Suprapubic skin (tissue), 3 donors: ENCODE measurements at regions not wholly inside any gene's neighbourhood (a gene's known extent, or its start where the extent isn't known, plus 50 kb on each side); places are given as distances from the start of the nearest gene placed in this dataset.

Experiments
- POLR2A ChIP-seq, 2 donors: fragments of 450-650 bp; IDR thresholded peaks; one replicate each; pipeline ENCODE4 v1.6.1; 2017; ENCODE audit warnings: antibody characterized with exemption in 2 of 2, mild to moderate bottlenecking in 2 of 2, moderate library complexity in 2 of 2
- TF ChIP-seq, protein P1 (sequence below), 2 donors: fragments of 200-600 bp in 1 of 2; fragments of 450-650 bp in 1 of 2; sonication (generic) in 1 of 2; IDR thresholded peaks; one replicate each; pipeline ENCODE4 v1.5.1; 2016 to 2019; ENCODE audit warnings: antibody characterized with exemption in 2 of 2, mild to moderate bottlenecking in 1 of 2, moderate library complexity in 1 of 2

DNA sequence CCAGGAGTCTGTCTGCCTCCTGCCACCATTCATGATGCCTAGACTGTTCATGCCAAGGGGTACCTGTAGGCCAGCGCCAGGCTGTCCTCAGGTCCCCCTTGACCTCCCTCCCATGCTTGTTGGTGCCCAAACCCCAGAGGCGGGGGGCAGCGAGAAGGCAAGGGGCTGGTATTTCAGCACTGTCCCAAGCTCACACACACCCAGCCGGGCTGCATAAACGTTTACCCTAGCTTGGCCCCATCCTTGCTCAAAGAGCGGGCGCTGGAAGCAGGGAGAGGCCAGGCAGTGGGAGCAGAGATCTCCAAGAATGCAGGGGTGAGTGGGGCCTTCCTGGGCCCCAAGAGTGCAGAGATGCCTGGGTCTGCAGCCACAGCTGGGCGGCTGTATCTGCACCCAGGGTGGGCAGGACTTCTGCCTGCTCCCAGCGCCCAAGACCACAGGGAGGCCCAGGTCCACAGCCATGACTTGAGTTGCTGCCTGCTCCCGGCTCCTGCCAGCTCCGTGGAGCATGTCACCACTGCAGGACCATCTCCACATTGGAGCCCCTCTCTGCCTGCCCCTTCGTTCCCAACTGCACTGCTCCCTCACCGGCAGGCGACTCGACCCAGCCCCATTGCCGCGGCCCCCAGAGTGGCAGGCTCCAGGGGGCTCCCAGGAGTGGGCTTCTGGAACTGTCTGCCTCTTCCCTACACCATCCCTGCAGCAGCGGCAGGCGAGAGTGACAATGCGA, 616.6 kb downstream of the METTL4 start:
- TF ChIP-seq, protein P1, sequence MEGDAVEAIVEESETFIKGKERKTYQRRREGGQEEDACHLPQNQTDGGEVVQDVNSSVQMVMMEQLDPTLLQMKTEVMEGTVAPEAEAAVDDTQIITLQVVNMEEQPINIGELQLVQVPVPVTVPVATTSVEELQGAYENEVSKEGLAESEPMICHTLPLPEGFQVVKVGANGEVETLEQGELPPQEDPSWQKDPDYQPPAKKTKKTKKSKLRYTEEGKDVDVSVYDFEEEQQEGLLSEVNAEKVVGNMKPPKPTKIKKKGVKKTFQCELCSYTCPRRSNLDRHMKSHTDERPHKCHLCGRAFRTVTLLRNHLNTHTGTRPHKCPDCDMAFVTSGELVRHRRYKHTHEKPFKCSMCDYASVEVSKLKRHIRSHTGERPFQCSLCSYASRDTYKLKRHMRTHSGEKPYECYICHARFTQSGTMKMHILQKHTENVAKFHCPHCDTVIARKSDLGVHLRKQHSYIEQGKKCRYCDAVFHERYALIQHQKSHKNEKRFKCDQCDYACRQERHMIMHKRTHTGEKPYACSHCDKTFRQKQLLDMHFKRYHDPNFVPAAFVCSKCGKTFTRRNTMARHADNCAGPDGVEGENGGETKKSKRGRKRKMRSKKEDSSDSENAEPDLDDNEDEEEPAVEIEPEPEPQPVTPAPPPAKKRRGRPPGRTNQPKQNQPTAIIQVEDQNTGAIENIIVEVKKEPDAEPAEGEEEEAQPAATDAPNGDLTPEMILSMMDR (IDR thresholded peaks at IDR 0.05) = no peak
- TF ChIP-seq POLR2A (IDR thresholded peaks at IDR 0.05) = no peak
